Right lobe of liver (tissue), 4 donors: ENCODE measurements at regions not wholly inside any gene's neighbourhood (a gene's known extent, or its start where the extent isn't known, plus 50 kb on each side); places are given as distances from the start of the nearest gene placed in this dataset.

ENCODE experiments used
- POLR2A ChIP-seq: fragments of 450-650 bp; IDR thresholded peaks from one replicate; pipeline ENCODE4 v1.6.1; 2017; ENCODE audit warnings: antibody characterized with exemption, mild to moderate bottlenecking
- TF ChIP-seq, protein P1 (sequence below), 4 donors: fragments of 200-600 bp in 3 of 4; fragments of 450-650 bp in 1 of 4; IDR thresholded peaks; one replicate each; pipeline versions ENCODE4 v1.5.1 to v1.8.0; 2016 to 2022; ENCODE audit warnings: antibody characterized with exemption in 4 of 4, mild to moderate bottlenecking in 2 of 4
- donor health status: DM: no; HTN: no; CAD: no.
- donor health status: DM: no; HTN: no; CAD: no.
- donor health status: DM: no; HTN: yes; CAD: no.

DNA sequence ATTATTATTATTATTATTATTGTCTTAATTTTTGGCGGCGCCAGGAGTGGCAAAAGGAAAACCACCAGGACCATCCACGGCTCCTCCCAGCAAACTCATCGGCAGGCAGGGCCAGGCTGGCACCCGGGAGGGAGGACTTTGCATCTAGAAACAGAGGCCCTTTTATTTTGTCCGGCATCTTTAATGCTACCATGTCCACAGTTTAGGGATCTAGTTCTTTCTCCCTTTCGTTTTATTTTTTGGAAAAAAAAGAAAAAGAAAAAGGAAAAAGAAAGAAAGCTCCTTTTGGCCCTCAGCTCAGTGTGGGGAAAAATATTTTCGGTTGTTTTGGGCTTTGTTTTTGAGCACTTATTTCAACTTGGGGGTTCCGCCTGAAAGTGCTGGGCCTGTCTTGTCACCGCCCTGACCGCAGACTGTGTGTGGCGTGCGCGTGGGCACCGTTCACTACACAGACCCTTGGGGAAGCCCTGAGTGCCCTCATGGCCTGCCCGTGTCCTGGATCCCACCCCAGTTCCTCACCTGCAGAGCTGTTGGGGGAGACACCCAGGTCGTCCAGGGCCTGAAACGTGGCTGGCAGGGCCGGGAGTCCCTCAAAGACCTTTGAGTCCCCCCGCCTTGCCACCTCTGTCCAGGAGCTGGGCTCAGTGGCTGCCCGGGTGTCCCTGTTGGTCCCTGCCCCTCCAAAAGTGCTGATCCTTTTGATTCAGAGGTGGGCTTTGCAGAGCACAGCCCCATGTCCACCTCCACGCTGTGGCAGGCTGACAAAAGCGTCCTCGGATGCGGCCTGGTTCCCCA lies 69.1 kb upstream of the PPARA start:
- TF ChIP-seq, protein P1, sequence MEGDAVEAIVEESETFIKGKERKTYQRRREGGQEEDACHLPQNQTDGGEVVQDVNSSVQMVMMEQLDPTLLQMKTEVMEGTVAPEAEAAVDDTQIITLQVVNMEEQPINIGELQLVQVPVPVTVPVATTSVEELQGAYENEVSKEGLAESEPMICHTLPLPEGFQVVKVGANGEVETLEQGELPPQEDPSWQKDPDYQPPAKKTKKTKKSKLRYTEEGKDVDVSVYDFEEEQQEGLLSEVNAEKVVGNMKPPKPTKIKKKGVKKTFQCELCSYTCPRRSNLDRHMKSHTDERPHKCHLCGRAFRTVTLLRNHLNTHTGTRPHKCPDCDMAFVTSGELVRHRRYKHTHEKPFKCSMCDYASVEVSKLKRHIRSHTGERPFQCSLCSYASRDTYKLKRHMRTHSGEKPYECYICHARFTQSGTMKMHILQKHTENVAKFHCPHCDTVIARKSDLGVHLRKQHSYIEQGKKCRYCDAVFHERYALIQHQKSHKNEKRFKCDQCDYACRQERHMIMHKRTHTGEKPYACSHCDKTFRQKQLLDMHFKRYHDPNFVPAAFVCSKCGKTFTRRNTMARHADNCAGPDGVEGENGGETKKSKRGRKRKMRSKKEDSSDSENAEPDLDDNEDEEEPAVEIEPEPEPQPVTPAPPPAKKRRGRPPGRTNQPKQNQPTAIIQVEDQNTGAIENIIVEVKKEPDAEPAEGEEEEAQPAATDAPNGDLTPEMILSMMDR (IDR thresholded peaks at IDR 0.05), result no peak
- no peak for TF ChIP-seq POLR2A
